Gastroesophageal sphincter (tissue), 3 donors: ENCODE measurements at regions not wholly inside any gene's neighbourhood (a gene's known extent, or its start where the extent isn't known, plus 50 kb on each side); places are given as distances from the start of the nearest gene placed in this dataset.

Source experiments
- EP300 ChIP-seq: sonication (generic); formaldehyde crosslinking; IDR thresholded peaks from one replicate; pipeline ENCODE4 v1.6.1; 2017; ENCODE audit warnings: antibody characterized with exemption, mild to moderate bottlenecking
- TF ChIP-seq, protein P1 (sequence below), 4 experiments: fragments of 200-600 bp in 2 of 4; fragments of 450-650 bp in 2 of 4; sonication (generic) in 1 of 4; IDR thresholded peaks; one replicate each; pipeline ENCODE4 v1.5.1; 2017 to 2019; ENCODE audit warnings: antibody characterized with exemption in 4 of 4, mild to moderate bottlenecking in 2 of 4, moderate library complexity in 2 of 4

DNA sequence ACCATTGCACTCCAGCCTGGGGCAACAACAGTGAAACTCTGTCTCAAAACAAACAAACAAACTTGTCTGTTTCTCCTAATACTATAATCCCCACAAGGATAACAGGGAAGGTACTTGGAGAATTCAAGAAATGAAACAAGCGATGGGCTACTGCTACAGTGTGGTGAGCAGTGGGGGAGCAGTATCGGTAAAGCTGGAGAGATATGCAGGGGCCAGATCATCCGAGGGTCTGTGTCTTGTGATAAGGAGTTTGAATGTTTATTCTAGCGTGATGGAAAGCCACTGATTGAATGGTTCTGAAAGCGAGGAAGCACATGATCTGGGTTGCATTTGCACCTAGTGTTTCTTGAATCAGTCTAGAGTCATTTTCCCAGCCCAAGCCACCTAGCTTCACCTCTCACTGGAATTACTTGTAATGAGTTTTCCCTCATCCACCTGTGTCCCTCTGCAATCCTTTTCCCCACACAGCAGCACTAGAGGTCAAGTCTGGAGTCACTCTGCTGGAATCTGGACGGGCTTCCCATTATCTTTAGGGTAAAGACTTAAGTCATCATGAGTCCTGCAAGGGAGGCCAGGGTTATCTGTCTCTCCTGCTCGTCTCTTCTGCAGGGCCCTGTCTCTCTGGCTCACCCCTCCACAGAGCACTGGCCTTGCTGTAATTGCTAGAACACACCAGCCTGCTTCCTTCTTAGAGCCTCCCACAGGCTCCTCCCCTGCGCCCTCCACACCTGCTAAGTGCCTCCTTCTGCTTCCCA is 162.3 kb downstream of the KLF5 start:
- TF ChIP-seq, protein P1, sequence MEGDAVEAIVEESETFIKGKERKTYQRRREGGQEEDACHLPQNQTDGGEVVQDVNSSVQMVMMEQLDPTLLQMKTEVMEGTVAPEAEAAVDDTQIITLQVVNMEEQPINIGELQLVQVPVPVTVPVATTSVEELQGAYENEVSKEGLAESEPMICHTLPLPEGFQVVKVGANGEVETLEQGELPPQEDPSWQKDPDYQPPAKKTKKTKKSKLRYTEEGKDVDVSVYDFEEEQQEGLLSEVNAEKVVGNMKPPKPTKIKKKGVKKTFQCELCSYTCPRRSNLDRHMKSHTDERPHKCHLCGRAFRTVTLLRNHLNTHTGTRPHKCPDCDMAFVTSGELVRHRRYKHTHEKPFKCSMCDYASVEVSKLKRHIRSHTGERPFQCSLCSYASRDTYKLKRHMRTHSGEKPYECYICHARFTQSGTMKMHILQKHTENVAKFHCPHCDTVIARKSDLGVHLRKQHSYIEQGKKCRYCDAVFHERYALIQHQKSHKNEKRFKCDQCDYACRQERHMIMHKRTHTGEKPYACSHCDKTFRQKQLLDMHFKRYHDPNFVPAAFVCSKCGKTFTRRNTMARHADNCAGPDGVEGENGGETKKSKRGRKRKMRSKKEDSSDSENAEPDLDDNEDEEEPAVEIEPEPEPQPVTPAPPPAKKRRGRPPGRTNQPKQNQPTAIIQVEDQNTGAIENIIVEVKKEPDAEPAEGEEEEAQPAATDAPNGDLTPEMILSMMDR (IDR thresholded peaks at IDR 0.05) = no peak
- no peak for TF ChIP-seq EP300
